Loucy (cell line): ENCODE measurements at regions not wholly inside any gene's neighbourhood (a gene's known extent, or its start where the extent isn't known, plus 50 kb on each side); places are given as distances from the start of the nearest gene placed in this dataset.

ENCODE experiments used
- H2AFZ ChIP-seq: fragments of 200-600 bp; sonication (generic); 2 replicates; pipeline ENCODE4 v1.6.0; 2016; ENCODE audit warnings: antibody characterized with exemption, mild to moderate bottlenecking, low read length, moderate library complexity
- H3F3A ChIP-seq: fragments of 200-600 bp; 2 replicates; pipeline ENCODE4 v1.6.0; 2016; ENCODE audit warnings: antibody characterized with exemption, low read depth, mild to moderate bottlenecking
- H3K27me3 ChIP-seq: fragments of 200-600 bp; sonication (generic); 2 replicates; pipeline ENCODE4 v1.6.1; 2014; ENCODE audit warnings: low read length, mild to moderate bottlenecking; ENCODE audit not compliant: insufficient read depth, poor library complexity, severe bottlenecking
- H3K36me3 ChIP-seq: fragments of 200-600 bp; sonication (generic); 2 replicates; pipeline ENCODE4 v1.6.1; 2016; ENCODE audit warnings: low read length; ENCODE audit not compliant: insufficient read depth
- H3K4me1 ChIP-seq: fragments of 200-600 bp; sonication (generic); 2 replicates; pipeline ENCODE4 v1.5.1; 2014; ENCODE audit warnings: low read length, mild to moderate bottlenecking; ENCODE audit not compliant: insufficient read depth, poor library complexity, severe bottlenecking
- H3K4me2 ChIP-seq: fragments of 200-600 bp; sonication (generic); 2 replicates; pipeline ENCODE4 v1.6.0; 2014; ENCODE audit warnings: antibody characterized with exemption, low read length, low read depth, mild to moderate bottlenecking; ENCODE audit not compliant: poor library complexity, severe bottlenecking
- H3K4me3 ChIP-seq: fragments of 200-600 bp; sonication (generic); 2 replicates; pipeline ENCODE4 v1.5.1; 2014; ENCODE audit warnings: low read length, mild to moderate bottlenecking, mixed read lengths; ENCODE audit not compliant: poor library complexity, severe bottlenecking
- H3K79me2 ChIP-seq: fragments of 200-600 bp; sonication (generic); 2 replicates; pipeline ENCODE4 v1.6.1; 2014; ENCODE audit warnings: low read length; ENCODE audit not compliant: insufficient read depth
- H3K9ac ChIP-seq: fragments of 200-600 bp; sonication (generic); 2 replicates; pipeline ENCODE4 v1.6.0; 2014; ENCODE audit warnings: mild to moderate bottlenecking, low read depth, low read length, moderate library complexity; ENCODE audit not compliant: poor library complexity, severe bottlenecking
- H3K9me2 ChIP-seq: fragments of 200-600 bp; sonication (generic); replicated peaks from 2 replicates; pipeline ENCODE4 v1.6.1; 2016; ENCODE audit warnings: low read depth, low read length, mixed read lengths
- H3K9me3 ChIP-seq: fragments of 200-600 bp; sonication (generic); 2 replicates; pipeline ENCODE4 v1.6.1; 2014; ENCODE audit warnings: mild to moderate bottlenecking, antibody characterized with exemption, low read length, low read depth; ENCODE audit not compliant: insufficient read depth
- H4K20me1 ChIP-seq: fragments of 200-600 bp; sonication (generic); 2 replicates; pipeline ENCODE4 v1.6.0; 2014; ENCODE audit warnings: antibody characterized with exemption, low read length, mild to moderate bottlenecking; ENCODE audit not compliant: insufficient read depth, poor library complexity, severe bottlenecking
- EZH2phosphoT487 ChIP-seq: fragments of 200-600 bp; IDR thresholded peaks from 2 replicates; pipeline ENCODE4 v1.6.1; 2018; ENCODE audit warnings: antibody characterized with exemption, mild to moderate bottlenecking, moderate library complexity, borderline replicate concordance
- TF ChIP-seq, protein P1 (sequence below): fragments of 200-600 bp; sonication (generic); conservative IDR thresholded peaks from 2 replicates; pipeline ENCODE4 v1.5.1; 2014; ENCODE audit warnings: mild to moderate bottlenecking, antibody characterized with exemption, low read length

DNA sequence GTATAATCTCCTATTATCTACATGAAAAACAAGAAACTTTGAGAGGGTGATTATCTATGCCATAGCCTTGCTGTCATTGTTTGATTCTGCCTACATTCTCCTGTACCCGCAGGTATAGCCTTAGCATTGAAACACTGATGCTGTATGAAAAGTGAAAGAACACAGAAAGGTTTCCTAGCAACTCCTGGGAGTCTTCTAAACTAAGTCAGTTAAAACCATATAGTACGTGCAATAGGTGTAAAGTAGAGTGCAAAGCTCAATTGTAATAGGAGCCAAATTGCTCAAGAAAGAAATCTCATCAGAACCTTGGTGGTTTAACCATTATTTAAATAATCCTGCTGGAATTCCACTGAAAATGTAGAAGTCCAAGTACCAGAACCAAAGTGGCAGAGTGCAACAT is 489.7 kb downstream of the PCDH10 start:
- Histone ChIP-seq H3K36me3 (no peaks in the 10 kb centered on the region; the same call in 1 of the 2 replicates), H3K9me2 (no peaks in the 10 kb centered on the region), H3K4me1 (no peaks in the 10 kb centered on the region), H3K79me2 (no peaks in the 10 kb centered on the region), H3F3A (no peaks in the 10 kb centered on the region), H3K9me3 (no peaks in the 10 kb centered on the region), H3K9ac (no peak overlapping the region), H3K4me3 (no peak overlapping the region), H4K20me1 (no peaks in the 10 kb centered on the region), H2AFZ (no peak overlapping the region), H3K4me2 (no peak overlapping the region), H3K27me3 (no peaks in the 10 kb centered on the region)
- TF ChIP-seq EZH2phosphoT487 = no peak
- TF ChIP-seq, protein P1, sequence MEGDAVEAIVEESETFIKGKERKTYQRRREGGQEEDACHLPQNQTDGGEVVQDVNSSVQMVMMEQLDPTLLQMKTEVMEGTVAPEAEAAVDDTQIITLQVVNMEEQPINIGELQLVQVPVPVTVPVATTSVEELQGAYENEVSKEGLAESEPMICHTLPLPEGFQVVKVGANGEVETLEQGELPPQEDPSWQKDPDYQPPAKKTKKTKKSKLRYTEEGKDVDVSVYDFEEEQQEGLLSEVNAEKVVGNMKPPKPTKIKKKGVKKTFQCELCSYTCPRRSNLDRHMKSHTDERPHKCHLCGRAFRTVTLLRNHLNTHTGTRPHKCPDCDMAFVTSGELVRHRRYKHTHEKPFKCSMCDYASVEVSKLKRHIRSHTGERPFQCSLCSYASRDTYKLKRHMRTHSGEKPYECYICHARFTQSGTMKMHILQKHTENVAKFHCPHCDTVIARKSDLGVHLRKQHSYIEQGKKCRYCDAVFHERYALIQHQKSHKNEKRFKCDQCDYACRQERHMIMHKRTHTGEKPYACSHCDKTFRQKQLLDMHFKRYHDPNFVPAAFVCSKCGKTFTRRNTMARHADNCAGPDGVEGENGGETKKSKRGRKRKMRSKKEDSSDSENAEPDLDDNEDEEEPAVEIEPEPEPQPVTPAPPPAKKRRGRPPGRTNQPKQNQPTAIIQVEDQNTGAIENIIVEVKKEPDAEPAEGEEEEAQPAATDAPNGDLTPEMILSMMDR = no peak

DNA sequence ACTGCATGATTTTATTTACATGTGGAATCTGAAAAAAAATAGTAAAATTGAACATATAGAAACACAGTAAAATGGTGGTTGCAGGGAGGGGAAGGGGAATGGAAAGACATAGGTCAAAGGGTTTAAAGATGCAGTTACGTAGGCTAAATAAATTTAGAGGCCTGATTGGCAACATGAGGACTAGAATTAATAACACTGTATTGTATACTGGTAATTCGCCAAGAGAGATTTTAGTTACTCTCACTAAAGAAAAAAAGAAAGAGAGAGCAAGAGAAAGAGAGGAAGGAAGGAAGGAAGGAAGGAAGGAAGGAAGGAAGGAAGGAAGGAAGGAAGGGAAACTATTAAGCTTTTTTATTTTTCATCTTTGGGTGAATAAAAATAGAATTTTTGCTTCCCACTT is 488.1 kb downstream of the PCDH10 start:
- Histone ChIP-seq H3K4me3 (no peak overlapping the region), H3K9ac (no peak overlapping the region), H4K20me1 (no peaks in the 10 kb centered on the region), H3K4me1 (no peaks in the 10 kb centered on the region), H3K9me3 (no peaks in the 10 kb centered on the region), H3K36me3 (no peaks in the 10 kb centered on the region; the same call in 1 of the 2 replicates), H3F3A (no peaks in the 10 kb centered on the region), H2AFZ (no peak overlapping the region), H3K79me2 (no peaks in the 10 kb centered on the region), H3K4me2 (no peak overlapping the region), H3K27me3 (no peaks in the 10 kb centered on the region), H3K9me2 (no peaks in the 10 kb centered on the region)
- TF ChIP-seq, protein P1 = no peak
- TF ChIP-seq EZH2phosphoT487 = no peak

DNA sequence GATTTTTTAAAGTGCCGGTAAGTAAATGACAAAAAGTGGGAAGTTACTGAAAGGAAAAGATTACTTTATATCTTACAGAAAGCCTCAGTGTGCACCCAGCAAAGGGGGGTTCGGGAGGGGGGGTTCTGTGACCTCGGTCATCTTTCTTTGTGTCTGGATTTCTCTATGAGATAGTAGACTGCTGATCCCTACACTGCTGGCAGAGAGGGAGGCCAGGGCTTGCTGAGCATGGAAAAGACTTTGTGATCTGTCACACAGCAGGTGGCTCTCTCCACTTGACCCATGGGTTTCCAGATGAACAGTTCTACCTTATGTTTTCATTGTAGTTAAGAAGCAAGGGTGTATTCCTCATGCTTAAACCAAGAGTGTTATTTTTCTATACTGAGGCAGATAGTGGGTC is 475.6 kb downstream of the PCDH10 start:
- H3K4me3 ChIP-seq = no peak overlapping the region
- no peaks in the 10 kb centered on the region for H3K36me3 ChIP-seq

More for the DNA sequence above, 475.6 kb downstream of the PCDH10 start:
- H2AFZ ChIP-seq = peak overlapping the region; percentile 78
- no peaks in the 10 kb centered on the region for H3K27me3 ChIP-seq
- no peaks in the 10 kb centered on the region for H3K79me2 ChIP-seq
- 0 out of 2 replicates have a peak, but pooled peaks cover 5% of the 10 kb centered on the region for H3K9me3 ChIP-seq
- no peaks in the 10 kb centered on the region for H4K20me1 ChIP-seq
- no peak for TF ChIP-seq EZH2phosphoT487
- TF ChIP-seq, protein P1 = no peak
- H3K4me1 ChIP-seq = no peaks in the 10 kb centered on the region
- H3K9me2 ChIP-seq = no peaks in the 10 kb centered on the region
- H3K4me2 ChIP-seq = no peak overlapping the region
- no peaks in the 10 kb centered on the region for H3F3A ChIP-seq
- no peak overlapping the region for H3K9ac ChIP-seq
